NOMO-1 treated with DMSO at 0.1 percent for 48 hours (cell line): ENCODE measurements at regions not wholly inside any gene's neighbourhood (a gene's known extent, or its start where the extent isn't known, plus 50 kb on each side); places are given as distances from the start of the nearest gene placed in this dataset.
"Not testable (repeated sequence)": the region's sequence is repeated elsewhere in the genome, so short reads cannot be mapped to it uniquely, and the experiment has no call there.

Experiments used
- DNase-seq: peaks from one replicate; lab custom pipeline; 2025; ENCODE audit not compliant: unreplicated experiment; lab: John Stamatoyannopoulos, UW

DNA sequence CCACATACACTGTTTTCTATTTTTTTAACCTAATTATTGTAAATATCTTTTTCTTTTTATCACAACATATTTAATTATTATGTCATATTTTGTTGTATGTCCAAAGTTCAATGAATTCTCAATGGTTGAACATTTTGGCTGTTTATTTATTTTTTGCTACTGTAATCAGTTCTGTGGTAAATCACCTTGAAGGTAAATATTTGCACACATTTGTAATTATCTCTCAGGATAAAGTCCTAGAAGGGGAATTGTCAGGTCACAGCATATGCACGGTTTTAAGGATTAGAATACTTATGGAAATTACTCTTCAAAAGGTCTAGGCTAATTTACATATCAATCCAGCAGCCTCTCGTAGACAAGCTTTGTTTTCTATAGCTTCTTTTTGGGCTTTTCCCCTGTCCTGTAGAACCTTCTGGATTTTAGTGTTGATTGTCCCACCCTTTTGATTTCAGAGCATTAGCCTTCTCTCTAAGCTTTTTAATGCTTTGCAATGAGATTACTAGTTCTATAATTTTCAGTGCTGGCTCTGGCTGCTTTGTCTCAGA, 362.6 kb downstream of the KCNRG start:
- no peak for DNase-seq

DNA sequence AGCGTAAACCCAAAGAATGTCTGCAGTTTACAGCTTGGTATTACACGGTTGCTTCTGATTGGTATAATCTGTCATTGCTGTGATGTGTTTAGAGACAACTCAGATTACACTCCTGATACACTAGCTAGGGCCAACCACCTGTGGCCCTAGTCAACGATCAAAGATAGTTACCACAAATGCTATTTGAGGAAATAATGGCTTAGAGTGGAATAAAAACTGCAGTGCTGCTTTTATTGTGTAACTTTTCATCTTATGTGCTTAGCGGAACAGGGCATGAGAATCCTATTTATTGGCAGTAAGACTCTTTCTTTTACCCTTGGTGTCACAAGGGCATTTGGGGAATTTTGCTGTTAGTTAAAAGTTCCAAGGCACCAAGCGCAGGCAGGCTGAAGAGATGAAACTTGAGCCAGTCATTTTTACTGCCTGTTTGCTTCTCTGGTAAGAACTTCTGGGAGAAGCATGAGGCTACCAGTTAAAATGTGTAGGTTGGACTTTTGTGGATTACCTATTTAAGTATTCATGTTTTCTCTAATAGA, 363.3 kb downstream of the KCNRG start:
- DNase-seq, result no peak

GRCh38 chr13:50379584-50379983, 364.3 kb downstream of the KCNRG start:
- DNase-seq, result no peak

DNA sequence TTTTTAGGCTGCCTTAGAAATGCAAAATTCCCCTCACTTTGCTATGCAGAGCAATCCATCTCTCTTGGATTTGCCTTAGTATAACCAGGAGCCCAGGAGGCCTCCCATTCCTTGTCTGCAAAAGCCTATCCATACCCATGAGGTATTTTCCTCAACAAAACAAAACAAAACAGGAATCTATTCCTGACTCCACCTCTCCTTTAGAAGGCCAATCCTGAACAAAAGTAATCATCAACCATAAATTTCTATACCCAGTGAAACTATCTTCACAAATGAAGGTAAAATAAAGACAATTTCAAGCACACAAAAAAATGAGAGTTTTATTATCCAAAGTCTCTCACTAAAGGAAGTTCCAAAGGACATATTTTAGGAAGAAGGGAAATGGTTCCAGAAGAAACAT, 365.7 kb downstream of the KCNRG start:
- no peak for DNase-seq

DNA sequence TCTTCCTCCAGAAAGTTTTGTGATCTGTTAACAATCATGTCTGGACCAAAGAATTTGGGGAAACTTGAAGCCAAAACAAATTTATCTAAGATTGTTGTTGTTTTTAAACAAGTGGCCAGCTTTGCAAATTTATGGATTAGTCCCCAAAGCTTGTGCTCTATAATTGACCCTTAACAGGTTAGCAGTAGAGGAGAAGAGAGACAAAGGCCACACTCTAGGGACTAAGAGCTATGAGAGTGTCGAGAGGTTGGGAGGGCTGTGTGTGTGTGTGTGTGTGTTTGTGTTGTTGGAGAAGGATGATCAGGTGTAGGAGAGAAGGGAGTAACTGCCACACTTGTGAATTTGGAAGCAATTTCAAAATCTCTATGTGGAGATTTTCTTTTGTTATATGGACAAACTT, 367.3 kb downstream of the KCNRG start:
- DNase-seq, result no peak

DNA sequence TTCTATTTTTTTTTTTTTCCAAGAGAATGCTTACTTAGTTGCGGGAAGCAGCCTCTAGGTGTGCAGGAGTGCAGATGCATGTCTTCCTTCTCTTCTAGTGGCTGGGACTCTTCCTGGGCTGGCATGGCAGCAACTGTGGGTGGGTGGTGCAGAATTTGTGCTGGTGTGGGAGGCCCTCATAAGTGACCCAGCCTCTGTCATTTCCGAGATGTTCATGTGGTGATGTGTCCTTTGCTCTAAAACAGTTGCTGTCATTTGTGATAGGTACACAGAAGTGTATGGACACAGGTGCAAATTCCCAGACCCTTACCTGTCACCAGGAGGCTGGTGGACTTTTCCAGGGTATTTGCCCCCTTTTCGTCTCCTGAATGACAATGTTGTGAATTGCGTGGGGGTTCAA, 367.7 kb downstream of the KCNRG start:
- DNase-seq, result no peak

- DNase-seq, result no peak
These were observed 369.5 kb downstream of the KCNRG start for GRCh38 chr13:50384724-50385123.

DNA sequence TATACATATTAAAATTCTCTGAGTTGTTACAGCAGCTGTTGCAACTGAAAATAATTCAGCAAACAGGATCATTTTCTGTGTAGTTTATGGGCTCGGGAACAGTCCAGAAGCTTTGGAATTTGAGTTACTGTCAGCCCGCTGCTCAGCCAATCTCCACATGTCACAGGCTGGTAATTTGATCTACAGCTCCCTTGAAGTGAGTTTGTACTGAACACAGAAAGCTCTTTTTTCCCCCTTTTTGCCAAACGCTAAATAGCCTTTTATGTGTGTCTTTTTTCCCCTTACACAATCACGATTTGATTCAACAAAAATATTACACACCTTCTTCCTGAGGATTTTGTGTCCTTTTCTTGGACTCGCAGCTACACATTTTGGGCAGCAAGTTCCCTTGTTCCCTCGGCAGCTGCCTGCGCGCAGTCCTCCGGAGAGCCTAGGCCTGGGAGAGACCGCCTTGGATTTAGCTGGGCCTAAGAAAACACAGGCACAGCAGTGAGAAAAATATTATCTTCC, 371.4 kb downstream of the KCNRG start:
- DNase-seq, result no peak

DNA sequence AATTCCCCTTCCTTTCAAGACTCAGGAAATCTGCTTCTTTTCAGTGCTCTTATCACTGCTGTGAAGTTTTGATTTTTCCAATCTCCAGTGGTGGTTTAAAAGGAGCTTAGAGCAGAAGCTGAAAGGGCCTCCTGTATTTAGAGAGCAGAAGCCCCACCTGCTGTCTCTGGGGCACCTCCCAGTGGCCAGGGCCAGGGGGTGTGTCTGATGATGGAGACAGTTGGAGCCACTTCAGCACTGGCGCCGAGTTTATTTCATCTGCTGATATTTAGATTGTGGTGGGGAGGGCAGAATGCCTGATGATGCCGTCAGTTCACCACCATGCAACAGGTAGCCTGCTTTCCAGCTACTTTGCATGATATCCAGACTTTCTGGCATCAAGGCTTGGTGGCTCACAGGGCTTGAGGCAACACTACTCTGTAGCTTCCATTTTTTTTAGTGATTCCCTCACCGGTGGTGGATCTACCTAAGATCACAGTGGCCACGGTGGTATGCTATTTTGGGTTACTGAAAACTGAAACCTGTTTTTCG, 371.9 kb downstream of the KCNRG start:
- DNase-seq, result peak; percentile 46

GRCh38 chr13:50388481-50388880, 373.2 kb downstream of the KCNRG start:
- DNase-seq, result no peak

- DNase-seq, result no peak
These were observed 374.5 kb downstream of the KCNRG start for GRCh38 chr13:50389726-50390125.

GRCh38 chr13:50390503-50391248, 375.4 kb downstream of the KCNRG start:
- DNase-seq, result no peak

- DNase-seq, result no peak
These were observed 377.7 kb downstream of the KCNRG start for GRCh38 chr13:50392977-50393376.

- no peak for DNase-seq
These were observed 378.4 kb downstream of the KCNRG start for GRCh38 chr13:50393628-50394027.

DNA sequence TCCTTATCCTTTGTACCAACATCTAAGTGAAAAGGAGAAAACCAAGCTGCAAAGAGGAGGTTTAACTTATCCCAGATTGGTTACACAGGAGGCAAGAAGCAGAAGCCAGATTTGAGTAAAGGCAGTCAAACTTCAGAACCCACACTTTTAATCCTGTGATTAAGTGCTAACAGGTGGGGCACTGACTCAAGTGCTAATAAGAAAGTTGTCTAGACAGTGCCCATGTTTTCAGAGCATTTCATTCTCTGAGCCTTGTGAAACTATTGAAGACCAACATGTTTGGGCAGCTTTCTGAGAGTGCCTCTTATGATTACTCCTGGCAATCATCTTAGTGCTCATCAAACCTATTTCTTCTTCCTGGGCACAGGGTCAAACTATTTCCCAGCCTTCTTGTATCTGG, 380.8 kb downstream of the KCNRG start:
- DNase-seq, result no peak

DNA sequence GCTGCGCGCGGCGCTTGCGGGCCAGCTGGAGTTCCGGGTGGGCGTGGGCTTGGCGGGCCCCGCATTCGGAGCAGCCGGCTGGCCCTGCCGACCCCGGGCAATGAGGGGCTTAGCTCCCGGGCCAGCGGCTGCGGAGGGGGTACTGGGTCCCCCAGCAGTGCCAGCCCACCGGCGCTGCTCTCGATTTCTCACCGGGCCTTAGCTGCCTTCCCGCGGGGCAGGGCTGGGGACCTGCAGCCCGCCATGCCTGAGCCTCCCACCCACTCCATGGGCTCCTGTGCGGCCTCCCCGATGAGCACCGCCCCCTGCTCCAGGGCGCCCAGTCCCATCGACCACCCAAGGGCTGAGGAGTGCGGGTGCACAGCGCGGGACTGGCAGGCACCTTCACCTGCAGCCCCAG, 381.4 kb downstream of the KCNRG start:
- not testable (repeated sequence) for DNase-seq

DNA sequence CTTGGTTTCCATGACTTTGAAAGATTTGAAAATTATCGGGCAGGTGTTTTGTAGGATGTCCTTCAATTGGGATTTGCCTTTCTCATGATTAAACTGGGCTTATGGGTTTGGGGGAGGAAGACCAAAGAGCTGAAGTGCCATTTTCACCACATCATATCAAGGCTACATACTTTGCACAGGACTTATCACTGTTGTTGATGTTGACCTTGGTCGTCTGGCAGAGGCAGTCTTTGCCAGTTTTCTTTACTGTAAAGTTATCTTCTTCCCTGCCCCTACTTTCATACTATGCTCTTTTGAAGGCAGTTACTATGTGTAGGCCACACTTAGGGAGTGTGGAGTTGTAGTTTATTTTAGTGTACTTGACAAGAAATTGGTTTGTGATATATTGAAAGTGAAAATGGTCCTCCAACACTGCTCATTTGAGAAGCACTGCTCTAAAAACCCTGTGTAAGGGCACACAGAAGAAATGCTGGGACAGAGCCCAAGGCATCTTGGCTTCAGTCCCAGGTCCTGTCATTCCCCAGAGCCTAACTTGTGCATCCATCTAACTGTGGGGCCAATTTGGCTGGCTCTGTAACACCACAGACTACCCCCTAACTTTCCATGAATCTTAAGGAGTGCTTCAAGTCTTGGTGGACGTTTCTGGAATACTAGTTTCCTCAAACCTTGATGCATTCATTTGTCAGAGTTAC, 384.9 kb downstream of the KCNRG start:
- no peak for DNase-seq

DNA sequence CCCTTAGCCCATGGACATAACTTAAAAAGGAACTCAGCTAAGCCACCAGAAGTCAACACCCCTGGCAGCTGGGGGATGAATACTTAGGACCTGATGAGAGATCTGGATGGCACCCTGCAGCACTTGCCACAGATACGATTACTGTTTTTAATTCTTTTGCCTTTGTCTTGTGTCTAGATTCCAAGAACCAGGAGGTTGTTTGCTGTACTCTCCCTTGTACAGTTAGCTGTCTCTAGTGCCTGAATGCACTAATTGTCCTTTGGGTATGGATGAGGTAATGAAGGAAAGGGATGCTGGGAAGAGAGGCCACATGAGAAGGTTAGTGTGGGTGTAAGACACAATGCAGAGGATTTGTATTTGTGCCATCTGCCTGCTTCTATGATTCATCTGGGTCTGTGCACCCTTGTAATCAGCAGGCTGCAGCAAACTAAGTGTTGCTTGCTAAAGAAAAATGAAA, 385.8 kb downstream of the KCNRG start:
- DNase-seq, result no peak

- no peak for DNase-seq
These were observed 386.6 kb downstream of the KCNRG start for GRCh38 chr13:50401721-50402465.

DNA sequence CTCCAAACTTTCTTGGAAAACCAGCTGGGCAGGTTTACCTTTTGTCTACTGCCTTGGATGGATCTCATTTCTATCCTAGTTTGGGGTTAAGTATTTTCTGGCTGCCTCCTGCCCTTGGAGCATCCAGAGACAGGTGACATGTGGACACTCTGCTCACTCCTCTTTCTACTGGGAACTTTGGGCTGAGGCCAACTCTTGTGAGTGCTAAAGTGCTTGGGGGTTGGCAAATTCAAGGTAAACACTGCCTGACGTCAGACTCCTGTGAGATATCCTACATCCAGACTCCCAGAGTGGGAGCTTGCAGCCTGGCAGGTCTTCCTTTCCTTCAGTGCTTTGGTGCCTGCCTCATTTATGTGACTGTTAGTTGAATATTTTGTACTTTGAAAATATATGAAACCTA, 388.1 kb downstream of the KCNRG start:
- DNase-seq, result no peak

GRCh38 chr13:50404116-50404515, 388.9 kb downstream of the KCNRG start:
- no peak for DNase-seq
